ENCODE measurements at regions not wholly inside any gene's neighbourhood (a gene's known extent, or its start where the extent isn't known, plus 50 kb on each side); places are given as distances from the start of the nearest gene placed in this dataset.

GRCh38 chr7:41277561-41277960, 425.3 kb downstream of the INHBA start:
- Histone ChIP-seq H2BK120ac (replicated peaks; ENCODE audit: low read depth, low read length) (no peak overlapping the region), H3K4me3 (ENCODE audit: extremely low read depth in 1 of 4, insufficient read depth in 2 of 4, low read depth in 3 of 4, low read length in 4 of 4) (no peak overlapping the region), H3K36me3 (ENCODE audit: control insufficient read depth in 2 of 4, insufficient read depth in 4 of 4, low read length in 3 of 4) (no peaks in the 10 kb centered on the region), H3K18ac (ENCODE audit: extremely low read depth, low read length) (no peak overlapping the region), H3K23ac (ENCODE audit: insufficient read length) (no peak overlapping the region), H3K4me1 (replicated peaks in 1 of 4; ENCODE audit: control insufficient read depth in 3 of 4, insufficient read depth in 4 of 4, low read length in 3 of 4) (no peaks in the 10 kb centered on the region), H3K79me2 (ENCODE audit: control insufficient read depth in 1 of 2, insufficient read depth in 2 of 2, low read length in 2 of 2) (no peaks in the 10 kb centered on the region), H3K9ac (replicated peaks in 1 of 4; ENCODE audit: extremely low read depth in 1 of 4, low read depth in 3 of 4, low read length in 3 of 4) (no peak overlapping the region), H2BK12ac (ENCODE audit: low read depth, low read length) (no peak overlapping the region), H2AFZ (ENCODE audit: low read length) (no peak overlapping the region), H3K14ac (ENCODE audit: insufficient read length) (no peak overlapping the region), H3K56ac (replicated peaks; ENCODE audit: insufficient read length, low read depth, low read length) (no peak overlapping the region), H2BK15ac (ENCODE audit: low read length) (no peak overlapping the region), H2AK5ac (ENCODE audit: low read depth, low read length) (no peak overlapping the region), H2BK5ac (ENCODE audit: low read depth, low read length) (no peak overlapping the region), H4K20me1 (replicated peaks in 1 of 2; ENCODE audit: control insufficient read depth in 1 of 2, insufficient read depth in 2 of 2, low read length in 2 of 2) (no peaks in the 10 kb centered on the region), H4K5ac (ENCODE audit: insufficient read length, low read depth, low read length) (no peak overlapping the region), H4K91ac (replicated peaks; ENCODE audit: insufficient read length, low read length) (no peak overlapping the region), H3K27me3 (replicated peaks in 1 of 4; ENCODE audit: control insufficient read depth in 3 of 4, extremely low read depth in 1 of 4, insufficient read depth in 3 of 4, low read length in 3 of 4) (no peaks in the 10 kb centered on the region), H2BK20ac (ENCODE audit: low read length) (no peak overlapping the region), H3K79me1 (ENCODE audit: low read depth, low read length) (no peaks in the 10 kb centered on the region), H4K8ac (ENCODE audit: extremely low read depth, insufficient read depth, low read length) (no peak overlapping the region), H3K4ac (replicated peaks; ENCODE audit: insufficient read length, low read depth, low read length) (no peak overlapping the region), H3K23me2 (ENCODE audit: low read depth, low read length) (no peaks in the 10 kb centered on the region; the same call in 1 of the 2 replicates), H3K4me2 (ENCODE audit: insufficient read depth in 1 of 2, low read depth in 2 of 2, low read length in 2 of 2) (no peak overlapping the region), H3K27ac (ENCODE audit: low read depth, low read length) (no peak overlapping the region), H3K9me3 (ENCODE audit: insufficient read depth in 2 of 2, low read depth in 1 of 2, low read length in 1 of 2) (no peaks in the 10 kb centered on the region)
- no peak for TF ChIP-seq SP1 (IDR thresholded peaks at IDR 0.05; ENCODE audit: low read depth, low read length)
- TF ChIP-seq SUZ12 (IDR thresholded peaks at IDR 0.05; ENCODE audit: low read length) = no peak
- no peak for DNase-seq (ENCODE audit: low read depth in 1 of 2, low spot score in 2 of 2)
- WGBS, 2 experiments (ENCODE audit: extremely low coverage in 1 of 2, insufficient coverage in 1 of 2, insufficient read length in 1 of 2, insufficient replicate concordance in 2 of 2, low coverage in 1 of 2, low lambda C conversion rate in 2 of 2, missing lambda C conversion rate in 1 of 2) = 91% methylated on average over 2 of the region's 2 CpGs; no CpG with 5 or more reads in 1 of the 2 experiments
- no peak for FAIRE-seq
- CTCF ChIA-PET (ENCODE audit: partially characterized antibody) = interaction anchor here (0.8 to 2.0 kb wide), 4 partner anchors 39 to 434 kb away, joined by 3 to 7 read pairs (median 4); no protein-coding TSS in a partner anchor
- POLR2A ChIA-PET (ENCODE audit: partially characterized antibody) = no interaction called here
